Kidney (tissue), 13 donors: ENCODE measurements at regions not wholly inside any gene's neighbourhood (a gene's known extent, or its start where the extent isn't known, plus 50 kb on each side); places are given as distances from the start of the nearest gene placed in this dataset.

ENCODE experiments used
- DNase-seq, 5 donors: peaks; one replicate each; pipeline ENCODE4 v3.0.0-alpha.2; 2013 to 2020
- FAIRE-seq: peaks from 2 replicates; lab custom pipeline; 2012; peaks lifted over from hg19 to GRCh38; lab: Jason Lieb, UNC
- H3K27ac ChIP-seq, 2 donors: one replicate each; pipeline ENCODE4 v1.7.0; 2013; ENCODE audit warnings: low read depth in 2 of 2, low read length in 2 of 2, inconsistent platforms in 1 of 2
- H3K27me3 ChIP-seq: one replicate; pipeline ENCODE4 v1.7.1; 2013; ENCODE audit warnings: low read length, inconsistent platforms; ENCODE audit not compliant: control insufficient read depth, insufficient read depth
- H3K36me3 ChIP-seq, 3 donors: one replicate each; pipeline versions ENCODE4 v1.7.0 to v1.7.1; 2013; ENCODE audit warnings: low read length in 3 of 3, control low read depth in 1 of 3, inconsistent platforms in 1 of 3; ENCODE audit not compliant: insufficient read depth in 3 of 3, control insufficient read depth in 2 of 3
- H3K4me1 ChIP-seq, 3 donors: one replicate each; pipeline versions ENCODE4 v1.7.0 to v1.7.1; 2013; ENCODE audit warnings: low read length in 3 of 3, inconsistent platforms in 1 of 3, low read depth in 1 of 3; ENCODE audit not compliant: control insufficient read depth in 2 of 3, insufficient read depth in 2 of 3
- H3K4me3 ChIP-seq, 3 donors: one replicate each; pipeline versions ENCODE4 v1.7.0 to v1.8.1; 2013; ENCODE audit warnings: low read length in 3 of 3, control low read depth in 1 of 3, inconsistent platforms in 1 of 3
- H3K9ac ChIP-seq, 3 donors: one replicate each; pipeline versions ENCODE4 v1.7.0 to v1.7.1; 2013; ENCODE audit warnings: low read length in 3 of 3, control low read depth in 1 of 3, inconsistent platforms in 1 of 3
- H3K9me3 ChIP-seq, 3 donors: one replicate each; pipeline versions ENCODE4 v1.7.0 to v1.7.1; 2013; ENCODE audit warnings: low read length in 3 of 3, control low read depth in 1 of 3, inconsistent platforms in 1 of 3; ENCODE audit not compliant: control insufficient read depth in 2 of 3, insufficient read depth in 1 of 3
- intact Hi-C: fragments of 100-400 bp; cut with DNase I; formaldehyde crosslinking; loops from one replicate; pipeline ENCODE4 v1.11.1; 2022
- TF ChIP-seq, protein P1 (sequence below): IDR thresholded peaks from 3 replicates; pipeline ENCODE4 v1.5.1; 2012; ENCODE audit warnings: mild to moderate bottlenecking, moderate library complexity, borderline replicate concordance; ENCODE audit not compliant: insufficient read depth; ENCODE audit errors: extremely low read depth
- donor health status: control.
- donor health status: control.
- donor health status: control.
- donor health status: control.
- donor health status: control.
- donor health status: DM: yes; HTN: yes; CAD: no.
- donor health status: Normal renal cell carcinoma (clear cell type).

DNA sequence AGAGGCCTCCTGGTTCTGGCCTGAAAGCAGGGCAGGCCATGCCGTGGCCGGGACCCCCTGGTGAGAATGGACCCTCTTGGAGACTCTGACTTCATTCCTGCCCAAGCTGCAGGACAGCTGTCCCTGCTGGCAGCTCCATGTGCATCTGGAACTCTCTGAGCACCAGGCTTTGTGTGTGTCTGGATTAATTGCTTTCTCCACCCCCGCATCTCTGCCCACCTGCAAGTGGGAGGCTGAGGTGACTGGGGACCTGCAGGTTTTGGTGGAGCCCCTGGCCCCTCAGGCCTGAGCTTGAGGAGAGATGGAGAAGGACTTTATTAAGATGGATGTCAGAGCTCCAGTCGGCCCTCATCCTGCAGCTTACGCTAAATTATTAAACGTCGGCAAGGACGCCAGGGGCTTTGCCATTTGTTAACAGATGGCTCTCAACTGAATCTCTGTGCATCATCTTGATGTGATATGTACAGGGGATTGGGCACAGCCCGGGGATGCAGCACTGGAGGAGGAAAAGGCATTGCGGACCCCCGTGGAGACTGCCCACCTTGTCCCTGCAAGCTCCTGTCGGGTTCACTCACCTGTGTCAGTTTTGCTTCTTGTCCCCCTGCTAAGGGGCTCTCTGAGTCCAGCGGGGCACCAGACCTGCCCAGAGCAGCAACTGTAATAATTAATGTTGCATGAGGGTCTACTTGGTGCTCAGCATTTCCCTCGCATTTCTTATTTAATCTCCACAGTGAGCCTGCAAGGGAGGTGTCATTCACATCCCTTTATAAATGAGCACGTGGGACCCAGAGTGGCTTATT is 154.1 kb upstream of the RPL38 start:
- FAIRE-seq: no peak
- Histone ChIP-seq H3K36me3 (no peaks in the 10 kb centered on the region), H3K27ac (no peak overlapping the region), H3K9me3 (no peaks in the 10 kb centered on the region), H3K4me1 (peaks cover 0 to 2% (median 0%) of the 10 kb centered on the region in 3 donors), H3K9ac (no peak overlapping the region), H3K27me3 (no peaks in the 10 kb centered on the region), H3K4me3 (no peak overlapping the region)
- intact Hi-C loops: no loop called here
- DNase-seq: peak in 4 of 5 donors; percentile 54 to 69 (median 67)
- TF ChIP-seq, protein P1, sequence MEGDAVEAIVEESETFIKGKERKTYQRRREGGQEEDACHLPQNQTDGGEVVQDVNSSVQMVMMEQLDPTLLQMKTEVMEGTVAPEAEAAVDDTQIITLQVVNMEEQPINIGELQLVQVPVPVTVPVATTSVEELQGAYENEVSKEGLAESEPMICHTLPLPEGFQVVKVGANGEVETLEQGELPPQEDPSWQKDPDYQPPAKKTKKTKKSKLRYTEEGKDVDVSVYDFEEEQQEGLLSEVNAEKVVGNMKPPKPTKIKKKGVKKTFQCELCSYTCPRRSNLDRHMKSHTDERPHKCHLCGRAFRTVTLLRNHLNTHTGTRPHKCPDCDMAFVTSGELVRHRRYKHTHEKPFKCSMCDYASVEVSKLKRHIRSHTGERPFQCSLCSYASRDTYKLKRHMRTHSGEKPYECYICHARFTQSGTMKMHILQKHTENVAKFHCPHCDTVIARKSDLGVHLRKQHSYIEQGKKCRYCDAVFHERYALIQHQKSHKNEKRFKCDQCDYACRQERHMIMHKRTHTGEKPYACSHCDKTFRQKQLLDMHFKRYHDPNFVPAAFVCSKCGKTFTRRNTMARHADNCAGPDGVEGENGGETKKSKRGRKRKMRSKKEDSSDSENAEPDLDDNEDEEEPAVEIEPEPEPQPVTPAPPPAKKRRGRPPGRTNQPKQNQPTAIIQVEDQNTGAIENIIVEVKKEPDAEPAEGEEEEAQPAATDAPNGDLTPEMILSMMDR: no peak

DNA sequence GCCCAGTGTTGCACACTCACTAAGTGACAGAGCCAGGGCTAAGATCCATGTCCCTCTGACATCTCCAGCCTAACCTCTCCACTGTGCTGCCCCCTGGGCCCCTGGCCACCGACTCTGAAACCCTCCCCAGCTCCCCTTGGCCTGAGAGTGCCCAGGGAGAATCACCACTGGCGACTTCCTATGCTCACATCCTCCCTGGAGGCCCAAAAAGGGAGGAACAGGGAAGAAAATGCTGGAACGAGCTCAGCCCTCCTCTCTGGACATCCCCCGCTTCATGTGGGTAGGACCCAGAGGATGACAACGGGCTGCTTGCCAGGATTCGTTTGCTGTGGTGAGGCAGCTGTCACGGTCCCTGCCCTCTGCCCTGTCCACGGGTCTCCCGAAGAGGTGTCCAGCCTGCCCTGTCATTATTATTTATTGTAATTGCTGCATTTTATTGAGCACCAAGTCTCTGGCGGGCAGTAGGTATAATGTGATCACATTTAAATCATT is 153.5 kb upstream of the RPL38 start:
- TF ChIP-seq, protein P1: no peak
- FAIRE-seq (no peak), DNase-seq (peak in 3 of 5 donors; percentile 46 to 70 (median 54))
- H3K27ac ChIP-seq: no peak overlapping the region
- intact Hi-C loops: no loop called here
- no peak overlapping the region for H3K4me3 ChIP-seq
- peaks cover 0 to 2% (median 0%) of the 10 kb centered on the region in 3 donors for H3K4me1 ChIP-seq
- H3K9ac ChIP-seq: no peak overlapping the region
- no peaks in the 10 kb centered on the region for H3K27me3 ChIP-seq
- H3K9me3 ChIP-seq: no peaks in the 10 kb centered on the region
- H3K36me3 ChIP-seq: no peaks in the 10 kb centered on the region

DNA sequence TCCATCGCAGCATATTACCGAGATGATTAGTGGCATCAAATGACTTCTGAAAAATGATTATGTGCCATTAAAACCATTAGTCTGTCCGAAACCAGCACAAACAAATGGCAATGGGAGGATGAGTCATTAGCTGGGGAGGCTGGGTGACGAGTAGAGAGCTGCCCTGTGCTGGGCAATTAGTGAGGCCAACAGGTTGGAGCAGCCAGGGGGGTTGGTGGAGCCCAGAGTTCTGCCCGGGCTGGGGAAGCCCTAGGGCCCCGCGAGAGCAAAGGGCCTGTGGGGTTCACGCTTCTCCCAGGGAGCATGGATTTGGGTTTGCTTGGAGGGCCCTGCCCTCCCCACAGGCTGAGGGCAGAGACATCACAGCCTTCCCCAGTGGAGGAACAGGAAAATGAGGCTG is 152.1 kb upstream of the RPL38 start:
- H3K36me3 ChIP-seq: no peaks in the 10 kb centered on the region
- no peak overlapping the region for H3K27ac ChIP-seq
- no peak overlapping the region for H3K4me3 ChIP-seq
- no peaks in the 10 kb centered on the region for H3K9me3 ChIP-seq
- intact Hi-C loops: no loop called here
- TF ChIP-seq, protein P1: no peak
- no peaks in the 10 kb centered on the region for H3K27me3 ChIP-seq
- FAIRE-seq (no peak), DNase-seq (no peak)
- H3K4me1 ChIP-seq: peaks cover 0 to 2% (median 0%) of the 10 kb centered on the region in 3 donors
- no peak overlapping the region for H3K9ac ChIP-seq
